ENCODE measurements at regions not wholly inside any gene's neighbourhood (a gene's known extent, or its start where the extent isn't known, plus 50 kb on each side); places are given as distances from the start of the nearest gene placed in this dataset.
"Not testable (repeated sequence)": the region's sequence is repeated elsewhere in the genome, so short reads cannot be mapped to it uniquely, and the experiment has no call there.

- no peak for DNase-seq (ENCODE audit: low spot score)
Observed at GRCh38 chr12:128021561-128021960, 245.4 kb upstream of the TMEM132C start.

DNA sequence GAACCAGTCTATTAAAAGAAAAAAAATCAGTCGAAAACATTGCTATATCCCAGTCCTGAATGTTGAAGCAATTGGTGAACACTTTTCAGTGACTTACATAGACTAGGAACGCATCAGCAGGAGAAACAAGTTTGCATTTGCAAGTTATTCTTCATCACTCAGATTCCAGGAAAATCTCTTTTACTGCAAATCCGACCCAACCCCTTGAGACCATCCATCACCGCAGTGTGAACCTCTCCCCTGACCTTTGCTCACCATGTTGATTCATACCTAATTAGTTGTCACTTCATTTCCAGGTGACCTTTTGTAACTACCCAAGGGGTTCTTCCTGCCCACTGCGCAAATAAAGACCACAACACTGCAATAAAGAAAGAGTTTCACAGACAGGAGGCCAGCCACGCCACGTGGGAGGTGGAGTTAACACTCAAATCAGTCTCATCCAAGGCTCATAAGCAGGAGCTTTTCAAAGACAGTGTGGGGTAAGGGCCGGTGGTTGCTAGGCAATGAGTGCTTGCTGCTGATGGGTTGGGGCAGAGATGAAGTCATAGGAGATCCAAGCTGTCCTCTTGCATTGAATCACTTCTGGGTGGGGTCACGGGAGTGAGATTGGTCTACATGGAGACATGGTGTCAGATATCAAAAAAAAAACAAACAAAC, 241.3 kb upstream of the TMEM132C start:
- no peak for DNase-seq (ENCODE audit: low spot score)

DNA sequence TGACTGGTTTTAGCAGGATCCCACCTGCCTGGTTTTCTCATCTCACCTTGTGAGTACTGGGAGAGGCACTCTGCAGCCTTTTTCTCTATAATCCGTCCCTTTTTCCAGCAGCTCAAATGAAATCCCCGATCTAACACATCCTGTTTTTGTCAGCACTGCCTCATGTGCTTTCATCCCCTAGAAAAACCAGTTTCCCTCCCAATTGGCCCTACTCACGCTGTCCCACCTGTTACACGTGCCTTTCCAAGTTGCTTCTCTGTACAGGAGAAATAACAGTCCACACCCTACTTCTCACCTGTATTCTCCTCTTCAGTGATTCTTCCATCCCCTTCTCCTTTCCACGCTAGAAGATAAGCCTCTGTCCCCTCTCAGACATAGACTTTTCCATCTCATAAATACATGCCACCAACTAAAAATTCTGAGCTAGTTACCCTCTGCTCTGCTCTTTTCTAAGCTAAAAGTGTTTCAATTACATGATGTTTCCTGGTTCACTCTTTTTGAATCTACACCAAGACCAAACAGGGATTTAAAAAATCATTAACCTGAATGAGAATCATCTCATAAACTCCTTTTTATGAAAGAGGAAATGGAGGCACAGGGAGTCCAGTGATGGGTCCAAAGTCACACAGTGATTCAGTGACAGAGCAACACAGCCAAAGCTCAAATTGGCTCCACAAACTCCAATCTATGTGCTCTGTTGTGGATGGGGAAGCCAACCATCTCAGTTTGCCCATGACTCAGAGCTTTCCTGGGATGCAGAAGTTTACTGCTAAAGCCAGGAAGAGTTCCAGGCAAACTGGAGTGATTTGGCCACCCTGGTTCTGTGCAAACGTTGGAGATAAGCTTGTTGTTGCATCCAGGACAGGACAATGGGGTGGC, 240.0 kb upstream of the TMEM132C start:
- peak; percentile 2 for DNase-seq (ENCODE audit: low spot score)

GRCh38 chr12:128033473-128033872, 233.5 kb upstream of the TMEM132C start:
- no peak for DNase-seq (ENCODE audit: low spot score)

GRCh38 chr12:128040971-128041370, 226.0 kb upstream of the TMEM132C start:
- DNase-seq (ENCODE audit: low spot score): no peak

DNA sequence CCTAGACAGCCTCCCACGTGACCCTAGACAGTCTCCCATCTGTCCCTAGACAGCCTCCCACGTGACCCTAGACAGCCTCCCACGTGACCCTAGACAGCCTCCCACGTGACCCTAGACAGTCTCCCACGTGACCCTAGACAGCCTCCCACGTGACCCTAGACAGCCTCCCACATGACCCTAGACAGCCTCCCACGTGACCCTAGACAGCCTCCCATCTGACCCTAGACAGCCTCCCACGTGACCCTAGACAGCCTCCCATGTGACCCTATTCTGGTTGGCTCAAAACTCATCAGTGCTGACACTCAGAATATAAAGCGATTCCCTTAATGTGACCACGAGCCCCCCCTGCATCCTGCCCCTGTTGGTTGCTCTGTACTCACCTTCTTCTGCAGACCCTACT, 224.7 kb upstream of the TMEM132C start:
- DNase-seq (ENCODE audit: low spot score): not testable (repeated sequence)

GRCh38 chr12:128042825-128043224, 224.1 kb upstream of the TMEM132C start:
- DNase-seq (ENCODE audit: low spot score): no peak

GRCh38 chr12:128043317-128043716, 223.7 kb upstream of the TMEM132C start:
- DNase-seq (ENCODE audit: low spot score): no peak

DNA sequence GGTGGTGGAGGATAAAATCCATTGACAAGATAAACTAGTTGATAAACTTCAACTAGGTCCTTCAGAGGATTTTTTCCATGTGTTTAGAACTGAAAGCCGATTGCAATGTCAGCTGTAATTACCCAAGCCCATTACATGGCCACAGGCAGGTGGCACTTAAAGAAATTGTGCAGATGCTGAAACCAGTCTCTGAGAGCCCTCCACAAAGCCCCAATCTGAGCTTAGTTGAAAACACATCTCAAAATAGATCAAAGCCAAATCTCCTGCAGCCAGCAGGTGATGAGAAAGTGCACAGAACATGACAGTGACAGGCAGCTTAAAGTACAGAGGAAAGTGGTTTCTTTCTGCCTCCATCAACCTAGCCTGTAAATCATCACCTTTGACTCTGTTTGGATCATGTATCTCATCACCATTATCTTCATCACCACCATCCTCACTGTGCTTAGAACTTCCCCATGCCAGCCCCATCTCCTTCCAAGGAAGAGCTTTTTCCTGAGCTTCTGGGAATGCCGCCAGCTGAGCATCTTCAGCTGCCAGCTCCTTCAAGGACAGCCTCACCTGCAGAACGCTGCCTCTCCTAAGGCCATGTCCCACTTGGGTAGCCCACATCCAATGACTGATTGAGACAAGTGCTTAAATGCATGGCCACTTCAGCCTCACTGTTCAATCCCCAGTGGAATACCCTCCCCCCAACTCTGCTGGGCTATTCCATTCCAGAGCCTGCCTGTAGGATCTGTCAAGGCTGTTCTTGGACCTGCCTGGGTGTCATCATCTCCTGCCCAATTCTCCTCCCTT, 219.5 kb upstream of the TMEM132C start:
- no peak for DNase-seq (ENCODE audit: low spot score)

DNA sequence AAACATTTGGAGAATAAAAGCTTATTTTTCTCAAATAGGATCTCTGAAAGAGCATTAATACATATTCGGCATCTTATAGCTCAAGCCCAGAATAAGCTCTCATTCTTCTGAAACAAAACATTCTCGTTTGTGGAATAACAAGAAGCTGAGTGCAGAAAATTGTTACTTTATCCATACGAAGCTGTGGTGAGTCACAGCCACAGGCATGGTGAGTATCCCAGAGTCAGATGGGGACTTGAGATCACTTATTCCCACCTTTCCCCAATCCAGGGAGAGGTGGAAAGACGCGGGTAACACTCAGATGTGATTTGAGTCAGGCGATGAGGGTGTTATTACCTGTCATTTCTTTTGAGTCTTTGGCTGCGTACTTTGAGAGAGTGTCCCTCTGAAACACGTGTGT, 214.6 kb upstream of the TMEM132C start:
- DNase-seq (ENCODE audit: low spot score): no peak

- no peak for DNase-seq (ENCODE audit: low spot score)
Observed at GRCh38 chr12:128052777-128053176, 214.2 kb upstream of the TMEM132C start.

- no peak for DNase-seq (ENCODE audit: low spot score)
Observed at GRCh38 chr12:128055567-128055966, 211.4 kb upstream of the TMEM132C start.

- DNase-seq (ENCODE audit: low spot score): no peak
Observed at GRCh38 chr12:128056136-128056801, 210.7 kb upstream of the TMEM132C start.

- no peak for DNase-seq (ENCODE audit: low spot score)
Observed at GRCh38 chr12:128057586-128057985, 209.4 kb upstream of the TMEM132C start.

DNA sequence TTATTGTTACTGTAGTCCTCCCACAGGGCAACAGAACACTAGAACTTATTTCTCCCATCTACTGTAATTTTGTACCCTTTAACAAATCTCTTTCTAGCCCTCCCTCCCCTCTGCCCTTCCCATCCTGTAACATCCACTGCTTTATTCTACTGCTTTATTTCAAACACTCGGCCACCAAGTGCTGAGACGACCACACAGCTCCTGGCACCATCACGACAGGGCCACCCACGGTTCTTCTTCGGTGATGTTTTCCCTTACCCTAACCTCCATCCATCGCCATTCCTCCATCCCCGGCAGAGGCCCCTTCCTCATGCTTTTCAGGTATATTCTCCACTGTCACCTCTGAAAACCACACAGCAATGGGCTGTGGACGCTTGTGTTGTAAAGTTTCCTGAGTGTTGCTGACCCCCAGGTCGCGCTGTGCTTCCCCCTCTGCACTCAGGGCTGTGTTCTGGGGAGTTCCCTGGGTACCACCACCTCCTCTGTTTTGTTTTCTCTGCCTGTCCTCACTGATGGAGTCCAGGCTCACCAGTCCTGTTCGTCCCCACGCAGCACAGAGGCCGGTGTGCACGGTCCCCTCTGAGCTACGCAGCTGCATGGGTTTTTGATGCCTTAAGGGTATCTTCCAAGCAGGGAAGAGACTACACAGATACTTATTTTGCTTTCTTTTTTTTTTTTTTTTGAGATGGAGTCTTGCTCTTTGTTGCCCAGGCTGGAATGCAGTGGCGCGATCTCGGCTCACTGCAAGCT, 207.2 kb upstream of the TMEM132C start:
- DNase-seq (ENCODE audit: low spot score): no peak

DNA sequence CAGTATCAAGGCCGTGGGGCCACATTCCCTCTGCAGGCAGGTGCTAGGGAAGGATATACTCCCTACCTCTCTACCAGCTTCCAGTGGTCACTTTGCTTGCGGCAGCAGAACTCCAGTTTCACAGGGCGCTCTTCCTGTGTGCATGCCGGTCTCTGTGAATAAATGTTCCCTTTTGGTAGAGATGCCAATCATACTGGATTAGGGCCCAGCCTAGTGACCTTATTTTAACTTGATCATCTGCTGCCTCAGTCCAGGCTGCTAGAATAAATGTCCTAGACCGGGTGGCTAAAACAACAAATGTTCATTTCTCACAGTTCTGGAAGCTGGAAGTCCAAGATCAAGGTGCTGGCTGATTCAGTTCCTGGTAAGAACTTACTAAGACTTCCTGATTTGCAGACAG, 198.8 kb upstream of the TMEM132C start:
- no peak for DNase-seq (ENCODE audit: low spot score)

DNA sequence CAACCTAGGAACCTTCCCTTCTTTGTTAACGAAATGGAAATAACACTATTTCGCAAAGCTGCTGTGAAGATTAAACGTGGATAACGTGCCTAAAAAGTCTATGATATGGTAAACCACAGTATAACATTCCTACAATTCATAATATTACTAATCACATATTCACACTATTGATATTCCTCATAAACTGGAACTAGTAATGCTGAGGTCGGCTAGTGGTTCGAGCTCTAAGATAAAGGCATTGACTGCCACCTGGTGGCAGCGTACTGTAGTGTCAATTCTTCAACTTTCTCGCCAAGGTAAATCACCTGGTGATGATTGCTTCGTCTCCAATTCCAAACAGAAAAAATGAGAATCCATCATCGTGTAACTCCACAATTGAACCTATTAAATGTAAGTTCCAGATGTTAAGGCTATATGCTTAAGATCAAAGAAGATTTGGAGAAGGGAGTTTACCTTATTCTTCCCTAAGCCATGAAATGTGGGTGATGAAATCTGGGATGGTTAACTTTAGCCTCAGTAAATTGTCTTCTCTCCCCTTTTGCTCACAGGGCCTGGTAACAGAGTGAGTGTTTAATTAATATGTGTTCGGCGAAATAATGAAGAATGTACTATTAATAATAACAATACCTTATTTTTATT, 197.5 kb upstream of the TMEM132C start:
- DNase-seq (ENCODE audit: low spot score): peak; percentile 57

- DNase-seq (ENCODE audit: low spot score): no peak
Observed at GRCh38 chr12:128073937-128074336, 193.0 kb upstream of the TMEM132C start.

- DNase-seq (ENCODE audit: low spot score): no peak
Observed at GRCh38 chr12:128075332-128075731, 191.6 kb upstream of the TMEM132C start.

DNA sequence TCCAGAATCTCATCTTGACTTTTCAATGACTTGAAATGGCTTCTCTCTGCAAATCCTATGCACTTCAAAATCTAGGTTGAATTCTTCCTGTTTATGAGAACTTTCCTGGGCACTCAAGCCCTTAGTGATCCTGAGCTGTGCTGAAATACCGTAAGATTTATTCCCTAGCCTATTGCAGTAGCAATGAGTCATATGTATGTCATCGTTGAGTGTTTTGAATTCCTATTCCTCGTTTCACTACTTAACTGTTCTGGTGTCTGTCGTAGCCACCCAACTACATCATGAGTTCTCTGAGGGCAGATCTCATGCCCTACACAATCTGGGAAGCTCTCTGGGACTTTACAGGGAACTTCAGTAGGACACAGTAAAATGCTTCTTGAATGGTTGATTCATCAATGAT, 190.8 kb upstream of the TMEM132C start:
- DNase-seq (ENCODE audit: low spot score): no peak

All from pons (tissue), 1 donor.